ENCODE measurements at regions not wholly inside any gene's neighbourhood (a gene's known extent, or its start where the extent isn't known, plus 50 kb on each side); places are given as distances from the start of the nearest gene placed in this dataset.

DNA sequence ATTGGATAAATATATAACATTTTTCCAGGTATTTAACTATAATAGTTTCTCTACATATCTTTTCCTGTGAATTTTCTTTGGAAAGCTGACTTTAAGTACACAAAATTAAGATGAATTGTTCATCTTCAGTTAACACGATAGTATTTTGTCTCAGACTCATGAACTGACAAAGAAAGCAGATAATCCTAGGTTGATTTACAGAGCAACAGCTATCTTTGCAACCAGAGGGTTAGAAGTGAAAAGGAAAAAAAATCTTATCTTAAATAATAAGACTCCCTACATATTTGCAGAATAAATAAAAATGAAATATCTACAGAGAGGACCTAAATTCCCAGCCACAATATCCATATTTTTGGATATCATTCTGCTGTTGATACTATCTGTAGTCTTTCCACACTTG lies 350.2 kb upstream of the GRM7 start:
- H3K27ac Mint-ChIP-seq, result no peak overlapping the region

DNA sequence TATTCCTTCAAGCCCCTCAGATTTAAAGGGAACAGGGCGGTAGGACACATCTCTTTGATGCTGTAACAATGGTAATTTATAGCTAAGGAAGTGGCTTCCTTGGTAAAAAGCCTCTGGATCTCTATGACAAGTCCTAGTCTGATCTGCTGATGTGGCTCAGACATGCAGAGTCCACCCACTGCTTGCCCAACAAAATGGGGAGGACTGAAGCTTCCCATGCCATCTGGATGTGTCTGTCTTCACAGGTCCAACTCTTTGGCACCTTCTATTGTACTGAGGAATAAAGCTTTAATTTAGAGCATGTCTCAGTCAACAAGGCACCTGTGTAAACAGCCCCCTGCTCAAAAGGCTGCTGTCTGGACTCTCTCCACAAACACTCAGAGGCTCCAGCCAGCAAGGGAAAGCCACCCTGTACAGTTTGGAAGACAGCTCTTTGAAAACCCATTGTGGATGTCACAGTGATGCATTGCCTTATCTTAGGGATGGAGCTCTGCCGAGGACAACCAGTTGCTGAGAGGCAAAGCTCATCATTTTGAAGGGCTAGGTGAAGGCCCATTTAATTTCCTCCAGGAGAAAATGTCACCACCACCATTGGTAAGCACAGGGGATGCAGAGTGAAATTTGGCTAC lies 348.6 kb upstream of the GRM7 start:
- no peak for DNase-seq (ENCODE audit: extremely low spot score, unreplicated experiment)
- Mint-ChIP-seq H3K27ac (no peak overlapping the region), H3K4me1 (ENCODE audit: unreplicated experiment) (peaks cover 6% of the 10 kb centered on the region), H3K36me3 (no peaks in the 10 kb centered on the region), H3K27me3 (no peaks in the 10 kb centered on the region), H3K9me3 (no peaks in the 10 kb centered on the region), H3K4me3 (no peak overlapping the region)
- TF ChIP-seq, protein P1, sequence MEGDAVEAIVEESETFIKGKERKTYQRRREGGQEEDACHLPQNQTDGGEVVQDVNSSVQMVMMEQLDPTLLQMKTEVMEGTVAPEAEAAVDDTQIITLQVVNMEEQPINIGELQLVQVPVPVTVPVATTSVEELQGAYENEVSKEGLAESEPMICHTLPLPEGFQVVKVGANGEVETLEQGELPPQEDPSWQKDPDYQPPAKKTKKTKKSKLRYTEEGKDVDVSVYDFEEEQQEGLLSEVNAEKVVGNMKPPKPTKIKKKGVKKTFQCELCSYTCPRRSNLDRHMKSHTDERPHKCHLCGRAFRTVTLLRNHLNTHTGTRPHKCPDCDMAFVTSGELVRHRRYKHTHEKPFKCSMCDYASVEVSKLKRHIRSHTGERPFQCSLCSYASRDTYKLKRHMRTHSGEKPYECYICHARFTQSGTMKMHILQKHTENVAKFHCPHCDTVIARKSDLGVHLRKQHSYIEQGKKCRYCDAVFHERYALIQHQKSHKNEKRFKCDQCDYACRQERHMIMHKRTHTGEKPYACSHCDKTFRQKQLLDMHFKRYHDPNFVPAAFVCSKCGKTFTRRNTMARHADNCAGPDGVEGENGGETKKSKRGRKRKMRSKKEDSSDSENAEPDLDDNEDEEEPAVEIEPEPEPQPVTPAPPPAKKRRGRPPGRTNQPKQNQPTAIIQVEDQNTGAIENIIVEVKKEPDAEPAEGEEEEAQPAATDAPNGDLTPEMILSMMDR (conservative IDR thresholded peaks at IDR 0.05), result no peak

More for the DNA sequence above, 350.2 kb upstream of the GRM7 start:
- Mint-ChIP-seq H3K9me3 (no peaks in the 10 kb centered on the region), H3K4me3 (no peak overlapping the region), H3K27me3 (no peaks in the 10 kb centered on the region), H3K4me1 (ENCODE audit: unreplicated experiment) (no peaks in the 10 kb centered on the region), H3K36me3 (no peaks in the 10 kb centered on the region)
- DNase-seq (ENCODE audit: extremely low spot score, unreplicated experiment), result no peak
- TF ChIP-seq, protein P1 (conservative IDR thresholded peaks at IDR 0.05), result no peak

DNA sequence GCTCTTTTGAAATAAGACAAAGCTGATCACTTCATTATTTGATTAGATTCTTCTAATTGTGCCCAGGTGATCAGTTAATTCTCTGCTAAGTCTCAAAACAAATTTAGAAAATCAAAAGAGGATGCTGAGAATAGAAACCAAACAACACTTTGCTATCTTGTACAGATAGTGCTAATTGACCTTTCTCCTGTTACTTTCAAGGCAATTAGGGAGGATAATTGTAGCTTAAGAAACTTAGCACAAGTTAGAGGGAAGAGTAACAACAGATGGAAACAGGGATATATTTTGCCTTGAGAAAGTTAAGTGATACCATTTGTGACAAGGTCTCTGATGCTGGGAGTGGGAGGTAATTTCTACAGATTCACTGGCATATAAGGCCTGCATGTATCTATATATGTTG lies 344.8 kb upstream of the GRM7 start:
- TF ChIP-seq, protein P1 (conservative IDR thresholded peaks at IDR 0.05), result no peak

DNA sequence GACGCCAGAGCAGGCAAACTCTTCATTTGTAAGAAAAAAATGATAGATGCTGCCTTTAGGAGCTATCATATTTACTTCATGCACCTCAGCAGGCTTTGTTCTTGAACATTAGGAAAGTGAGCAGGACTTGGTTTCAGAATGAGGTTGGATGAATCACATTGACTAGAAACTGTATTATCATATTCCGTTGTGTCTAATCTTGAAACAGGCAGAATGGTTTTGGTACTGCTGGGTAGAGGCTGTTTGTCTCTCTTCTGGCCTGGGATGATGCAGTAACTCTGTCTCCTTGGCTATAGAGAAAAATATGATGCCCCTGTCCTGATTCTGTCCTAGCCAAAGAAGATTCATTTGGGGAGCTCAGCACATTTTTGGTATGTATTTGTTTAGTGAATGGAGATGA lies 344.2 kb upstream of the GRM7 start:
- Mint-ChIP-seq H3K27ac (no peak overlapping the region), H3K9me3 (peaks cover 6% of the 10 kb centered on the region)
- TF ChIP-seq, protein P1 (conservative IDR thresholded peaks at IDR 0.05), result no peak

More for the DNA sequence above, 344.8 kb upstream of the GRM7 start:
- Mint-ChIP-seq H3K27me3 (no peaks in the 10 kb centered on the region), H3K9me3 (peaks cover 6% of the 10 kb centered on the region), H3K4me3 (no peak overlapping the region), H3K27ac (no peak overlapping the region), H3K4me1 (ENCODE audit: unreplicated experiment) (peaks cover 6% of the 10 kb centered on the region), H3K36me3 (peaks cover 3% of the 10 kb centered on the region)
- no peak for DNase-seq (ENCODE audit: extremely low spot score, unreplicated experiment)

DNA sequence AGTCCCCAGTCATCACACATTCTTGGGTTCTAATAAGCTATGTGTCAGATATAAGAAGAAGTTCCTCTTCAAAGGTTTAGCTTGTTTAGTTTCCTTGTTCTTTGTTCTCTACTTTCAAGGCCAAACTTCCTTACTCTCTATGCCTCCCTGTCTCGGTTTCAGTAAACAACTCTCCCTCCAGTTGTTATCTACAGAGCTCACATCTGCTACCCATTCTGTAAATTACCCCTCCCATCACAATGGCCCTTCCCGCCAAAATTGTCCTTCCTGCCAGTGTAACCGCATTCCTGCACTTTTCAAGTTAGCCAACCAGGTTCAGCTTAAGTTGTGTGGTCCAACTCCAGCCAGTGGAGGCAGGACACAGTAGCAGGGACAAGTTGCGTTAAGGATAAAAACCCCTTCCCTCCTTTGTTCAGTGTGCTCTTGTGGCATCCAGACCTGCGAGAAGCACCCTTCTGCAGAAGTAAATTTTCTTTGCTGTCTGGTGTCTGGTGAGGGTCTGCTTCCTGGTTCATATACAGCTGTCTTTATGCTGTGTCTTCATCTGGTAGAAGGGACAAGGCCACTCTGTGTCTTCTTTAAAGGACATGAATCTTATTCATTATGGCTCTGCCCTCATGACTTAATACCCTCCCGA lies 342.1 kb upstream of the GRM7 start:
- TF ChIP-seq, protein P1 (conservative IDR thresholded peaks at IDR 0.05), result no peak
- Mint-ChIP-seq H3K36me3 (peaks cover 3% of the 10 kb centered on the region), H3K4me1 (ENCODE audit: unreplicated experiment) (peaks cover 24% of the 10 kb centered on the region), H3K27me3 (peaks cover 3% of the 10 kb centered on the region), H3K9me3 (peaks cover 6% of the 10 kb centered on the region), H3K4me3 (no peak overlapping the region), H3K27ac (no peak overlapping the region)
- no peak for DNase-seq (ENCODE audit: extremely low spot score, unreplicated experiment)

More for the DNA sequence above, 344.2 kb upstream of the GRM7 start:
- peaks cover 6% of the 10 kb centered on the region for H3K4me1 Mint-ChIP-seq (ENCODE audit: unreplicated experiment)
- peaks cover 3% of the 10 kb centered on the region for H3K36me3 Mint-ChIP-seq
- no peak overlapping the region for H3K4me3 Mint-ChIP-seq
- no peaks in the 10 kb centered on the region for H3K27me3 Mint-ChIP-seq
- DNase-seq (ENCODE audit: extremely low spot score, unreplicated experiment), result no peak
